Caco-2 (cell line): ENCODE measurements at regions not wholly inside any gene's neighbourhood (a gene's known extent, or its start where the extent isn't known, plus 50 kb on each side); places are given as distances from the start of the nearest gene placed in this dataset.

ENCODE experiments used
- BruUV-seq: library from RNA; stranded (reverse); fragments of 400-500 nt; replicated peaks from 2 replicates; lab custom pipeline; 2021; lab: Mats Ljungman, UMichigan
- CTCF ChIA-PET: fragments of 300-600 bp; sonication (Branson Sonifier 250); formaldehyde crosslinking; loops from one replicate; lab custom pipeline; 2022; ENCODE audit warnings: antibody characterized with exemption; lab: Charles Lee
- POLR2A ChIA-PET: fragments of 300-600 bp; sonication (Branson Sonifier 250); formaldehyde crosslinking; loops from one replicate; lab custom pipeline; 2022; ENCODE audit warnings: antibody characterized with exemption; lab: Charles Lee
- DNase-seq, 2 experiments: peaks; one replicate each; pipeline versions ENCODE4 v3.0.0 to v3.0.0-alpha.2; 2020 to 2022
- H3K27me3 ChIP-seq: replicated peaks from 2 replicates; pipeline ENCODE4 v1.6.0; 2011; ENCODE audit warnings: low read length; ENCODE audit not compliant: control insufficient read depth, insufficient read depth
- H3K36me3 ChIP-seq: 2 replicates; pipeline ENCODE4 v1.5.1; 2011; ENCODE audit warnings: low read length; ENCODE audit not compliant: control insufficient read depth, insufficient read depth
- H3K4me1 ChIP-seq: fragments of 250-450 bp; sonication (Bioruptor Pico); 2 replicates; pipeline ENCODE4 v1.5.1; 2020; ENCODE audit warnings: mild to moderate bottlenecking
- H3K4me3 ChIP-seq: 2 replicates; pipeline ENCODE4 v1.5.1; 2011; ENCODE audit warnings: low read depth, mild to moderate bottlenecking, control low read depth, low read length
- H3K9me3 ChIP-seq: fragments of 250-450 bp; sonication (Bioruptor Pico); 2 replicates; pipeline ENCODE4 v1.5.1; 2020; ENCODE audit warnings: mild to moderate bottlenecking, moderate library complexity
- H3K27ac Mint-ChIP-seq: one replicate; pipeline ENCODE4 v1.8.0; 2022; ENCODE audit warnings: mixed read lengths; ENCODE audit not compliant: unreplicated experiment
- H3K27me3 Mint-ChIP-seq: one replicate; pipeline ENCODE4 v1.8.0; 2022; ENCODE audit warnings: mixed read lengths; ENCODE audit not compliant: insufficient read depth, unreplicated experiment
- H3K36me3 Mint-ChIP-seq: one replicate; pipeline ENCODE4 v1.8.0; 2022; ENCODE audit warnings: mild to moderate bottlenecking, mixed read lengths; ENCODE audit not compliant: insufficient read depth, unreplicated experiment
- H3K4me1 Mint-ChIP-seq: one replicate; pipeline ENCODE4 v1.8.0; 2022; ENCODE audit warnings: low read depth, mixed read lengths; ENCODE audit not compliant: unreplicated experiment
- H3K4me3 Mint-ChIP-seq: one replicate; pipeline ENCODE4 v1.8.0; 2022; ENCODE audit warnings: mild to moderate bottlenecking, moderate library complexity, mixed read lengths; ENCODE audit not compliant: unreplicated experiment
- H3K9me3 Mint-ChIP-seq: one replicate; pipeline ENCODE4 v1.8.0; 2022; ENCODE audit warnings: mixed read lengths; ENCODE audit not compliant: unreplicated experiment
- CTCF ChIP-seq, 2 experiments: fragments of 200-600 bp in 1 of 2; IDR thresholded peaks; 1 replicate in 1 of 2; 2 replicates in 1 of 2; pipeline versions ENCODE4 v1.5.1 to v1.8.0; 2011 to 2022; ENCODE audit warnings: antibody characterized with exemption in 1 of 2, control low read depth in 1 of 2, inconsistent platforms in 1 of 2, low read depth in 1 of 2, low read length in 1 of 2, mild to moderate bottlenecking in 1 of 2, moderate library complexity in 1 of 2; ENCODE audit not compliant: insufficient read depth in 1 of 2, severe bottlenecking in 1 of 2, unreplicated experiment in 1 of 2
- intact Hi-C: fragments of 100-400 bp; cut with micrococcal nuclease; formaldehyde crosslinking; loops from one replicate; pipeline ENCODE4 v1.10.0; 2022; ENCODE audit not compliant: unreplicated experiment

- H3K9me3 Mint-ChIP-seq, result peaks cover 22% of the 10 kb centered on the region
- H3K27ac Mint-ChIP-seq, result no peak overlapping the region
- no peaks in the 10 kb centered on the region for H3K4me1 Mint-ChIP-seq
- H3K9me3 ChIP-seq, result no peaks in the 10 kb centered on the region
- H3K4me3 Mint-ChIP-seq, result no peak overlapping the region
- H3K36me3 ChIP-seq, result no peaks in the 10 kb centered on the region
- H3K27me3 ChIP-seq, result no peaks in the 10 kb centered on the region
- no peaks in the 10 kb centered on the region for H3K36me3 Mint-ChIP-seq
- no peak for DNase-seq
- no peak overlapping the region for H3K4me3 ChIP-seq
- ChIA-PET POLR2A (no interaction called here), CTCF (no interaction called here)
- no peak for TF ChIP-seq CTCF (IDR thresholded peaks at IDR 0.05; ENCODE audit: insufficient read depth in 1 of 2, low read depth in 1 of 2, low read length in 1 of 2, severe bottlenecking in 1 of 2, unreplicated experiment in 1 of 2)
- intact Hi-C loops, result no loop called here
- no peaks in the 10 kb centered on the region for H3K27me3 Mint-ChIP-seq
- no TSS peak for BruUV-seq
- H3K4me1 ChIP-seq, result no peaks in the 10 kb centered on the region
Observed at GRCh38 chr6:166019214-166019613, 148.4 kb downstream of the TBXT start.

GRCh38 chr6:166017032-166017635 lies 150.5 kb downstream of the TBXT start:
- DNase-seq, result no peak
- no peaks in the 10 kb centered on the region for H3K36me3 Mint-ChIP-seq
- Histone ChIP-seq H3K4me1 (no peaks in the 10 kb centered on the region), H3K36me3 (no peaks in the 10 kb centered on the region), H3K4me3 (no peak overlapping the region), H3K9me3 (no peaks in the 10 kb centered on the region), H3K27me3 (no peaks in the 10 kb centered on the region)
- BruUV-seq, result no TSS peak
- CTCF ChIA-PET, result no interaction called here
- TF ChIP-seq CTCF (IDR thresholded peaks at IDR 0.05; ENCODE audit: insufficient read depth in 1 of 2, low read depth in 1 of 2, low read length in 1 of 2, severe bottlenecking in 1 of 2, unreplicated experiment in 1 of 2), result no peak
- POLR2A ChIA-PET, result no interaction called here
- H3K4me1 Mint-ChIP-seq, result no peaks in the 10 kb centered on the region
- H3K9me3 Mint-ChIP-seq, result peaks cover 22% of the 10 kb centered on the region
- H3K27me3 Mint-ChIP-seq, result no peaks in the 10 kb centered on the region
- H3K4me3 Mint-ChIP-seq, result no peak overlapping the region
- no peak overlapping the region for H3K27ac Mint-ChIP-seq
- intact Hi-C loops, result no loop called here

GRCh38 chr6:166014966-166015365 lies 152.7 kb downstream of the TBXT start:
- Mint-ChIP-seq H3K4me3 (no peak overlapping the region), H3K27me3 (peaks cover 5% of the 10 kb centered on the region)
- CTCF ChIA-PET, result no interaction called here

More at GRCh38 chr6:166014966-166015365, 152.7 kb downstream of the TBXT start:
- intact Hi-C loops, result no loop called here
- no peak overlapping the region for H3K4me3 ChIP-seq
- no peaks in the 10 kb centered on the region for H3K4me1 ChIP-seq
- no peaks in the 10 kb centered on the region for H3K27me3 ChIP-seq
- Mint-ChIP-seq H3K4me1 (no peaks in the 10 kb centered on the region), H3K27ac (no peak overlapping the region), H3K36me3 (no peaks in the 10 kb centered on the region), H3K9me3 (peaks cover 22% of the 10 kb centered on the region)
- no peaks in the 10 kb centered on the region for H3K9me3 ChIP-seq
- no TSS peak for BruUV-seq
- no peaks in the 10 kb centered on the region for H3K36me3 ChIP-seq
- POLR2A ChIA-PET, result no interaction called here
- no peak for DNase-seq
- no peak for TF ChIP-seq CTCF (IDR thresholded peaks at IDR 0.05; ENCODE audit: insufficient read depth in 1 of 2, low read depth in 1 of 2, low read length in 1 of 2, severe bottlenecking in 1 of 2, unreplicated experiment in 1 of 2)
